Stomach (tissue), 8 donors: ENCODE measurements at regions not wholly inside any gene's neighbourhood (a gene's known extent, or its start where the extent isn't known, plus 50 kb on each side); places are given as distances from the start of the nearest gene placed in this dataset.
"Not testable (repeated sequence)": the region's sequence is repeated elsewhere in the genome, so short reads cannot be mapped to it uniquely, and the experiment has no call there.

ENCODE experiments used
- DNase-seq, 2 donors: peaks; one replicate each; pipeline versions ENCODE4 v3.0.0 to v3.0.0-alpha.2; 2013 to 2019
- H3K27ac ChIP-seq, 5 donors: fragments of 200-600 bp in 4 of 5; sonication (generic) in 4 of 5; one replicate each; pipeline ENCODE4 v1.5.1; 2013 to 2019; ENCODE audit warnings: mild to moderate bottlenecking in 1 of 5, moderate library complexity in 1 of 5
- H3K27me3 ChIP-seq, 3 donors: fragments of 200-600 bp; sonication (generic); one replicate each; pipeline ENCODE4 v1.5.1; 2017 to 2019; ENCODE audit warnings: mixed run types in 1 of 3
- H3K36me3 ChIP-seq, 4 donors: fragments of 200-600 bp; sonication (generic); 1 replicate in 3 of 4; 2 replicates in 1 of 4; pipeline ENCODE4 v1.5.1; 2016 to 2019
- H3K4me1 ChIP-seq, 4 donors: fragments of 200-600 bp; sonication (generic); one replicate each; pipeline ENCODE4 v1.5.1; 2016 to 2019
- H3K4me3 ChIP-seq, 4 donors: fragments of 200-600 bp; sonication (generic) in 3 of 4; one replicate each; pipeline ENCODE4 v1.5.1; 2016 to 2019; ENCODE audit warnings: mild to moderate bottlenecking in 1 of 4
- H3K9me3 ChIP-seq, 4 donors: fragments of 200-600 bp; sonication (generic); one replicate each; pipeline ENCODE4 v1.5.1; 2016 to 2019
- CTCF ChIP-seq, 7 experiments: fragments of 450-650 bp in 4 of 7; fragments of 200-600 bp in 3 of 7; sonication (generic) in 3 of 7; IDR thresholded peaks; one replicate each; pipeline ENCODE4 v1.5.1; 2016 to 2019; ENCODE audit warnings: antibody characterized with exemption in 7 of 7, control low read depth in 2 of 7, mild to moderate bottlenecking in 1 of 7
- EP300 ChIP-seq: sonication (generic); formaldehyde crosslinking; IDR thresholded peaks from one replicate; pipeline ENCODE4 v1.6.1; 2017; ENCODE audit warnings: antibody characterized with exemption
- POLR2A ChIP-seq, 4 donors: fragments of 450-650 bp; IDR thresholded peaks; one replicate each; pipeline ENCODE4 v1.6.1; 2016; ENCODE audit warnings: antibody characterized with exemption in 4 of 4, control low read depth in 2 of 4, mild to moderate bottlenecking in 1 of 4, moderate library complexity in 1 of 4
- POLR2AphosphoS5 ChIP-seq, 3 donors: sonication (generic); formaldehyde crosslinking; IDR thresholded peaks; one replicate each; pipeline ENCODE4 v1.6.1; 2016; ENCODE audit warnings: antibody characterized with exemption in 3 of 3
- WGBS, 5 donors: extraction: QIAGEN DNeasy Blood & Tissue Kit in 3 of 5; methylation state at CpG; one replicate each; pipeline versions ENCODE4 v1.1.5 to v1.1.7; 2013 to 2018; 5-methylcytosine and 5-hydroxymethylcytosine counted together
- intact Hi-C: fragments of 100-400 bp; cut with DNase I; formaldehyde crosslinking; loops from one replicate; pipeline ENCODE4 v1.15.1; 2023; ENCODE audit warnings: low total_unique reads
- donor health status: healthy with polysubstance abuse.
- donor health status: Bipolar disorder and iron deficiency.
- donor health status: healthy.

GRCh38 chr16:73101568-73101967, 53.6 kb upstream of the ZFHX3 start:
- Histone ChIP-seq H3K4me1 (no peaks in the 10 kb centered on the region), H3K36me3 (no peaks in the 10 kb centered on the region), H3K9me3 (no peaks in the 10 kb centered on the region), H3K4me3 (no peak overlapping the region), H3K27me3 (no peaks in the 10 kb centered on the region), H3K27ac (no peak overlapping the region)
- TF ChIP-seq POLR2AphosphoS5 (IDR thresholded peaks at IDR 0.05) (no peak), EP300 (no peak), POLR2A (IDR thresholded peaks at IDR 0.05) (no peak), CTCF (IDR thresholded peaks at IDR 0.05) (no peak)
- intact Hi-C loops, result no loop called here
- DNase-seq, result no peak
- WGBS, 5 donors, result 84 to 96% (median 91%) methylated on average over 5 of the region's 5 CpGs

- H3K27me3 ChIP-seq, H3K9me3 ChIP-seq, H3K36me3 ChIP-seq, intact Hi-C loops, DNase-seq, H3K4me3 ChIP-seq, H3K27ac ChIP-seq: not testable (repeated sequence)
- WGBS, 5 donors, result 67 to 85% (median 82%) methylated on average over 5 of the region's 5 CpGs
- H3K4me1 ChIP-seq, result peaks cover 0 to 11% (median 0%) of the 10 kb centered on the region in 4 donors
These were observed 51.7 kb upstream of the ZFHX3 start for GRCh38 chr16:73099601-73100000.
